ENCODE measurements at regions not wholly inside any gene's neighbourhood (a gene's known extent, or its start where the extent isn't known, plus 50 kb on each side); places are given as distances from the start of the nearest gene placed in this dataset.
"Not testable (repeated sequence)": the region's sequence is repeated elsewhere in the genome, so short reads cannot be mapped to it uniquely, and the experiment has no call there.

GRCh38 chr5:106088462-106088861 is 1582.3 kb downstream of the EFNA5 start:
- H3K27me3 ChIP-seq (ENCODE audit: control insufficient read depth, insufficient read depth, low read length), result no peaks in the 10 kb centered on the region
- H3K9ac ChIP-seq (ENCODE audit: low read length), result no peak overlapping the region
- no peak overlapping the region for H3K27ac ChIP-seq (ENCODE audit: low read depth, low read length)
- H3K4me3 ChIP-seq (ENCODE audit: low read depth, low read length), result no peak overlapping the region
- no peaks in the 10 kb centered on the region for H3K9me3 ChIP-seq (ENCODE audit: control insufficient read depth, insufficient read depth, low read depth, low read length)
- no peaks in the 10 kb centered on the region for H3K36me3 ChIP-seq (ENCODE audit: control insufficient read depth, insufficient read depth, low read length)
- H3K4me1 ChIP-seq (ENCODE audit: control insufficient read depth, insufficient read depth, low read length), result peaks cover 53% of the 10 kb centered on the region

- H3K9ac ChIP-seq (ENCODE audit: low read length), result peak overlapping the region; percentile 29
- H3K27ac ChIP-seq (ENCODE audit: low read depth, low read length), result peak overlapping the region; percentile 96
These were observed 1584.4 kb downstream of the EFNA5 start for GRCh38 chr5:106086352-106086751.

GRCh38 chr5:106085556-106085955 is 1585.2 kb downstream of the EFNA5 start:
- H3K27ac ChIP-seq (ENCODE audit: low read depth, low read length), result peak overlapping the region; percentile 96
- H3K9me3 ChIP-seq (ENCODE audit: control insufficient read depth, insufficient read depth, low read depth, low read length), result no peaks in the 10 kb centered on the region
- no peaks in the 10 kb centered on the region for H3K36me3 ChIP-seq (ENCODE audit: control insufficient read depth, insufficient read depth, low read length)
- no peaks in the 10 kb centered on the region for H3K27me3 ChIP-seq (ENCODE audit: control insufficient read depth, insufficient read depth, low read length)
- peak overlapping the region; percentile 29 for H3K9ac ChIP-seq (ENCODE audit: low read length)
- H3K4me1 ChIP-seq (ENCODE audit: control insufficient read depth, insufficient read depth, low read length), result peaks cover 53% of the 10 kb centered on the region
- no peak overlapping the region; the same call in 1 of the 2 replicates for H3K4me3 ChIP-seq (ENCODE audit: low read depth, low read length)

More at GRCh38 chr5:106086352-106086751, 1584.4 kb downstream of the EFNA5 start:
- no peaks in the 10 kb centered on the region for H3K27me3 ChIP-seq (ENCODE audit: control insufficient read depth, insufficient read depth, low read length)
- H3K4me1 ChIP-seq (ENCODE audit: control insufficient read depth, insufficient read depth, low read length), result peaks cover 53% of the 10 kb centered on the region
- no peaks in the 10 kb centered on the region for H3K9me3 ChIP-seq (ENCODE audit: control insufficient read depth, insufficient read depth, low read depth, low read length)
- no peaks in the 10 kb centered on the region for H3K36me3 ChIP-seq (ENCODE audit: control insufficient read depth, insufficient read depth, low read length)
- H3K4me3 ChIP-seq (ENCODE audit: low read depth, low read length), result peak overlapping the region; percentile 16; the same call in 1 of the 2 replicates

- Histone ChIP-seq H3K9ac (ENCODE audit: low read length) (peak overlapping the region; percentile 29), H3K36me3 (ENCODE audit: control insufficient read depth, insufficient read depth, low read length) (no peaks in the 10 kb centered on the region), H3K4me3 (ENCODE audit: low read depth, low read length) (no peak overlapping the region; the same call in 1 of the 2 replicates), H3K27ac (ENCODE audit: low read depth, low read length) (peak overlapping the region; percentile 96), H3K27me3 (ENCODE audit: control insufficient read depth, insufficient read depth, low read length) (no peaks in the 10 kb centered on the region), H3K4me1 (ENCODE audit: control insufficient read depth, insufficient read depth, low read length) (peaks cover 52% of the 10 kb centered on the region), H3K9me3 (ENCODE audit: control insufficient read depth, insufficient read depth, low read depth, low read length) (no peaks in the 10 kb centered on the region)
These were observed 1585.6 kb downstream of the EFNA5 start for GRCh38 chr5:106085136-106085535.

- Histone ChIP-seq H3K27ac (ENCODE audit: low read depth, low read length) (no peak overlapping the region), H3K4me1 (ENCODE audit: control insufficient read depth, insufficient read depth, low read length) (peaks cover 19% of the 10 kb centered on the region), H3K9ac (ENCODE audit: low read length) (no peak overlapping the region), H3K36me3 (ENCODE audit: control insufficient read depth, insufficient read depth, low read length) (no peaks in the 10 kb centered on the region), H3K27me3 (ENCODE audit: control insufficient read depth, insufficient read depth, low read length) (no peaks in the 10 kb centered on the region), H3K4me3 (ENCODE audit: low read depth, low read length) (no peak overlapping the region), H3K9me3 (ENCODE audit: control insufficient read depth, insufficient read depth, low read depth, low read length) (no peaks in the 10 kb centered on the region)
These were observed 1590.2 kb downstream of the EFNA5 start for GRCh38 chr5:106080535-106080934.

- no peaks in the 10 kb centered on the region for H3K36me3 ChIP-seq (ENCODE audit: control insufficient read depth, insufficient read depth, low read length)
- H3K9ac ChIP-seq (ENCODE audit: low read length), result no peak overlapping the region
- H3K27me3 ChIP-seq (ENCODE audit: control insufficient read depth, insufficient read depth, low read length), result no peaks in the 10 kb centered on the region
- no peak overlapping the region for H3K4me3 ChIP-seq (ENCODE audit: low read depth, low read length)
- no peak overlapping the region for H3K27ac ChIP-seq (ENCODE audit: low read depth, low read length)
- no peaks in the 10 kb centered on the region for H3K9me3 ChIP-seq (ENCODE audit: control insufficient read depth, insufficient read depth, low read depth, low read length)
- H3K4me1 ChIP-seq (ENCODE audit: control insufficient read depth, insufficient read depth, low read length), result no peaks in the 10 kb centered on the region; the same call in 1 of the 2 replicates
These were observed 1594.1 kb downstream of the EFNA5 start for GRCh38 chr5:106076655-106077054.

GRCh38 chr5:106072208-106072607 is 1598.5 kb downstream of the EFNA5 start:
- H3K27me3 ChIP-seq (ENCODE audit: control insufficient read depth, insufficient read depth, low read length), result no peaks in the 10 kb centered on the region
- no peak overlapping the region for H3K27ac ChIP-seq (ENCODE audit: low read depth, low read length)
- H3K9me3 ChIP-seq (ENCODE audit: control insufficient read depth, insufficient read depth, low read depth, low read length), result peaks cover 6% of the 10 kb centered on the region; the same call in 1 of the 2 replicates
- no peaks in the 10 kb centered on the region for H3K4me1 ChIP-seq (ENCODE audit: control insufficient read depth, insufficient read depth, low read length)
- H3K9ac ChIP-seq (ENCODE audit: low read length), result no peak overlapping the region
- no peaks in the 10 kb centered on the region for H3K36me3 ChIP-seq (ENCODE audit: control insufficient read depth, insufficient read depth, low read length)
- H3K4me3 ChIP-seq (ENCODE audit: low read depth, low read length), result no peak overlapping the region

GRCh38 chr5:106047341-106047740 is 1623.4 kb downstream of the EFNA5 start:
- Histone ChIP-seq H3K9me3 (ENCODE audit: control insufficient read depth, insufficient read depth, low read depth, low read length) (no peaks in the 10 kb centered on the region), H3K4me1 (ENCODE audit: control insufficient read depth, insufficient read depth, low read length) (no peaks in the 10 kb centered on the region), H3K36me3 (ENCODE audit: control insufficient read depth, insufficient read depth, low read length) (no peaks in the 10 kb centered on the region), H3K27ac (ENCODE audit: low read depth, low read length) (no peak overlapping the region), H3K4me3 (ENCODE audit: low read depth, low read length) (no peak overlapping the region), H3K9ac (ENCODE audit: low read length) (no peak overlapping the region), H3K27me3 (ENCODE audit: control insufficient read depth, insufficient read depth, low read length) (no peaks in the 10 kb centered on the region)

GRCh38 chr5:106032069-106032468 is 1638.7 kb downstream of the EFNA5 start:
- not testable (repeated sequence) for H3K4me1 ChIP-seq (ENCODE audit: control insufficient read depth, insufficient read depth, low read length); H3K27me3 ChIP-seq (ENCODE audit: control insufficient read depth, insufficient read depth, low read length); H3K36me3 ChIP-seq (ENCODE audit: control insufficient read depth, insufficient read depth, low read length); H3K9ac ChIP-seq (ENCODE audit: low read length); H3K27ac ChIP-seq (ENCODE audit: low read depth, low read length); H3K4me3 ChIP-seq (ENCODE audit: low read depth, low read length)
- peaks cover 23% of the 10 kb centered on the region for H3K9me3 ChIP-seq (ENCODE audit: control insufficient read depth, insufficient read depth, low read depth, low read length)

GRCh38 chr5:106028314-106028713 is 1642.4 kb downstream of the EFNA5 start:
- H3K4me3 ChIP-seq (ENCODE audit: low read depth, low read length), result no peak overlapping the region
- H3K4me1 ChIP-seq (ENCODE audit: control insufficient read depth, insufficient read depth, low read length), result no peaks in the 10 kb centered on the region
- no peak overlapping the region for H3K9ac ChIP-seq (ENCODE audit: low read length)
- H3K27ac ChIP-seq (ENCODE audit: low read depth, low read length), result no peak overlapping the region
- peaks cover 19% of the 10 kb centered on the region for H3K9me3 ChIP-seq (ENCODE audit: control insufficient read depth, insufficient read depth, low read depth, low read length)
- no peaks in the 10 kb centered on the region for H3K27me3 ChIP-seq (ENCODE audit: control insufficient read depth, insufficient read depth, low read length)
- H3K36me3 ChIP-seq (ENCODE audit: control insufficient read depth, insufficient read depth, low read length), result no peaks in the 10 kb centered on the region

GRCh38 chr5:106020894-106021293 is 1649.8 kb downstream of the EFNA5 start:
- Histone ChIP-seq H3K4me3 (ENCODE audit: low read depth, low read length) (no peak overlapping the region), H3K36me3 (ENCODE audit: control insufficient read depth, insufficient read depth, low read length) (no peaks in the 10 kb centered on the region), H3K4me1 (ENCODE audit: control insufficient read depth, insufficient read depth, low read length) (no peaks in the 10 kb centered on the region; the same call in 1 of the 2 replicates), H3K9ac (ENCODE audit: low read length) (no peak overlapping the region), H3K9me3 (ENCODE audit: control insufficient read depth, insufficient read depth, low read depth, low read length) (no peaks in the 10 kb centered on the region), H3K27ac (ENCODE audit: low read depth, low read length) (no peak overlapping the region), H3K27me3 (ENCODE audit: control insufficient read depth, insufficient read depth, low read length) (no peaks in the 10 kb centered on the region)

- no peak overlapping the region for H3K9ac ChIP-seq (ENCODE audit: low read length)
- no peaks in the 10 kb centered on the region for H3K27me3 ChIP-seq (ENCODE audit: control insufficient read depth, insufficient read depth, low read length)
- H3K4me1 ChIP-seq (ENCODE audit: control insufficient read depth, insufficient read depth, low read length), result no peaks in the 10 kb centered on the region; the same call in 1 of the 2 replicates
- no peak overlapping the region for H3K27ac ChIP-seq (ENCODE audit: low read depth, low read length)
- H3K36me3 ChIP-seq (ENCODE audit: control insufficient read depth, insufficient read depth, low read length), result no peaks in the 10 kb centered on the region
- no peak overlapping the region for H3K4me3 ChIP-seq (ENCODE audit: low read depth, low read length)
- H3K9me3 ChIP-seq (ENCODE audit: control insufficient read depth, insufficient read depth, low read depth, low read length), result no peaks in the 10 kb centered on the region
These were observed 1651.5 kb downstream of the EFNA5 start for GRCh38 chr5:106019261-106019660.

Measured in HUES6 (cell line).